PC-9 (cell line): ENCODE measurements at regions not wholly inside any gene's neighbourhood (a gene's known extent, or its start where the extent isn't known, plus 50 kb on each side); places are given as distances from the start of the nearest gene placed in this dataset.

Experiments
- BruUV-seq: library from RNA; stranded (reverse); fragments of 400-500 nt; replicated peaks from 2 replicates; lab custom pipeline; 2021; lab: Mats Ljungman, UMichigan
- CTCF ChIA-PET: fragments of 300-600 bp; sonication (Branson Sonifier 250); formaldehyde crosslinking; loops from one replicate; lab custom pipeline; 2022; ENCODE audit warnings: antibody characterized with exemption; lab: Charles Lee
- POLR2A ChIA-PET: fragments of 300-600 bp; sonication (Branson Sonifier 250); formaldehyde crosslinking; loops from one replicate; lab custom pipeline; 2022; ENCODE audit warnings: antibody characterized with exemption; ENCODE audit not compliant: unreplicated experiment; lab: Charles Lee
- DNase-seq, 2 experiments: peaks; one replicate each; pipeline versions ENCODE4 v3.0.0 to v3.0.0-alpha.2; 2015 to 2022; ENCODE audit warnings: mixed read lengths in 1 of 2
- H2AFZ ChIP-seq: fragments of 200-600 bp; sonication (generic); 2 replicates; pipeline ENCODE4 v1.8.1; 2017; ENCODE audit warnings: antibody characterized with exemption
- H3F3A ChIP-seq: fragments of 200-600 bp; sonication (generic); 2 replicates; pipeline ENCODE4 v1.8.1; 2017; ENCODE audit warnings: antibody characterized with exemption, mild to moderate bottlenecking, low read depth; ENCODE audit not compliant: insufficient read depth
- H3K27ac ChIP-seq: fragments of 200-600 bp; sonication (generic); 2 replicates; pipeline ENCODE4 v1.6.1; 2016; ENCODE audit warnings: mixed run types
- H3K27me3 ChIP-seq: fragments of 200-600 bp; sonication (generic); 2 replicates; pipeline ENCODE4 v1.6.1; 2016; ENCODE audit warnings: low read depth, mixed run types; ENCODE audit not compliant: insufficient read depth
- H3K36me3 ChIP-seq: fragments of 200-600 bp; sonication (generic); 2 replicates; pipeline ENCODE4 v1.6.1; 2016; ENCODE audit warnings: low read depth, mixed run types
- H3K4me1 ChIP-seq: fragments of 200-600 bp; sonication (generic); replicated peaks from 2 replicates; pipeline ENCODE4 v1.6.1; 2016; ENCODE audit warnings: mixed run types; ENCODE audit not compliant: insufficient read depth
- H3K4me2 ChIP-seq: fragments of 200-600 bp; sonication (generic); 2 replicates; pipeline ENCODE4 v1.6.1; 2017; ENCODE audit warnings: mixed run types
- H3K4me3 ChIP-seq: fragments of 200-600 bp; sonication (generic); 2 replicates; pipeline ENCODE4 v1.6.1; 2016; ENCODE audit warnings: mixed run types
- H3K79me2 ChIP-seq: fragments of 200-600 bp; sonication (generic); 2 replicates; pipeline ENCODE4 v1.6.1; 2017; ENCODE audit warnings: low read depth, mixed run types
- H3K9me2 ChIP-seq: fragments of 200-600 bp; sonication (generic); 2 replicates; pipeline ENCODE4 v1.8.1; 2017; ENCODE audit warnings: mild to moderate bottlenecking; ENCODE audit not compliant: insufficient read depth
- H3K9me3 ChIP-seq: fragments of 200-600 bp; sonication (generic); 2 replicates; pipeline ENCODE4 v1.8.1; 2016; ENCODE audit warnings: low read depth; ENCODE audit not compliant: insufficient read depth
- H4K20me1 ChIP-seq: fragments of 200-600 bp; sonication (generic); 2 replicates; pipeline ENCODE4 v1.8.1; 2017; ENCODE audit not compliant: insufficient read depth
- CTCF ChIP-seq: fragments of 200-600 bp; sonication (generic); conservative IDR thresholded peaks from 2 replicates; pipeline ENCODE4 v1.6.1; 2017; ENCODE audit warnings: mixed run types, antibody characterized with exemption, mild to moderate bottlenecking, moderate library complexity
- EZH2 ChIP-seq: fragments of 200-600 bp; sonication (generic); IDR thresholded peaks from 2 replicates; pipeline ENCODE4 v1.8.0; 2017; ENCODE audit warnings: antibody characterized with exemption, low read depth
- intact Hi-C: fragments of 100-400 bp; cut with micrococcal nuclease; formaldehyde crosslinking; loops from one replicate; pipeline ENCODE4 v1.10.0; 2022; ENCODE audit not compliant: unreplicated experiment

- Histone ChIP-seq H3F3A (no peaks in the 10 kb centered on the region), H3K79me2 (no peaks in the 10 kb centered on the region), H3K9me2 (no peaks in the 10 kb centered on the region), H3K4me3 (no peak overlapping the region), H4K20me1 (no peaks in the 10 kb centered on the region), H3K4me1 (no peaks in the 10 kb centered on the region), H3K27ac (no peak overlapping the region), H3K27me3 (no peaks in the 10 kb centered on the region), H3K36me3 (no peaks in the 10 kb centered on the region), H3K9me3 (no peaks in the 10 kb centered on the region), H3K4me2 (no peak overlapping the region), H2AFZ (no peak overlapping the region)
- DNase-seq = no peak
- intact Hi-C loops = loop anchor here (10.0 kb wide), 1 partner anchor 926 kb away; no protein-coding TSS in a partner anchor
- CTCF ChIA-PET = interaction anchor here (0.7 kb wide), 1 partner anchor 1753 kb away, joined by 4 read pairs; no protein-coding TSS in a partner anchor
- POLR2A ChIA-PET = no interaction called here
- BruUV-seq = no TSS peak
- TF ChIP-seq EZH2 = no peak
- TF ChIP-seq CTCF = no peak
These were observed 111.6 kb downstream of the SLC4A3 start for GRCh38 chr2:219739066-219739465.

GRCh38 chr2:219739866-219740440 is 112.5 kb downstream of the SLC4A3 start:
- no peak overlapping the region for H3K27ac ChIP-seq
- ChIA-PET POLR2A (no interaction called here), CTCF (no interaction called here)
- no peaks in the 10 kb centered on the region for H3K27me3 ChIP-seq
- no peak for DNase-seq
- no peaks in the 10 kb centered on the region for H3K9me2 ChIP-seq
- H3K4me2 ChIP-seq = no peak overlapping the region
- H3K9me3 ChIP-seq = no peaks in the 10 kb centered on the region
- no peaks in the 10 kb centered on the region for H3K4me1 ChIP-seq
- H3K36me3 ChIP-seq = no peaks in the 10 kb centered on the region
- TF ChIP-seq CTCF (no peak), EZH2 (no peak)
- no peak overlapping the region for H3K4me3 ChIP-seq
- H4K20me1 ChIP-seq = no peaks in the 10 kb centered on the region
- no TSS peak for BruUV-seq
- H3K79me2 ChIP-seq = no peaks in the 10 kb centered on the region
- H2AFZ ChIP-seq = no peak overlapping the region
- no peaks in the 10 kb centered on the region for H3F3A ChIP-seq
- intact Hi-C loops = loop anchor here (10.0 kb wide), 1 partner anchor 925 kb away; no protein-coding TSS in a partner anchor

GRCh38 chr2:219743548-219743947 is 116.1 kb downstream of the SLC4A3 start:
- no peak overlapping the region for H2AFZ ChIP-seq
- H3F3A ChIP-seq = no peaks in the 10 kb centered on the region
- H3K36me3 ChIP-seq = no peaks in the 10 kb centered on the region
- H3K9me3 ChIP-seq = no peaks in the 10 kb centered on the region
- no peak overlapping the region for H3K27ac ChIP-seq
- intact Hi-C loops = no loop called here
- no peak for DNase-seq
- no peak overlapping the region for H3K4me2 ChIP-seq
- no peaks in the 10 kb centered on the region for H4K20me1 ChIP-seq
- TF ChIP-seq CTCF (no peak), EZH2 (no peak)
- no TSS peak for BruUV-seq
- H3K4me3 ChIP-seq = no peak overlapping the region
- no peaks in the 10 kb centered on the region for H3K79me2 ChIP-seq
- H3K9me2 ChIP-seq = no peaks in the 10 kb centered on the region
- no peaks in the 10 kb centered on the region for H3K27me3 ChIP-seq
- no peaks in the 10 kb centered on the region for H3K4me1 ChIP-seq
- ChIA-PET POLR2A (no interaction called here), CTCF (no interaction called here)
